OCI-LY1 (cell line): ENCODE measurements at regions not wholly inside any gene's neighbourhood (a gene's known extent, or its start where the extent isn't known, plus 50 kb on each side); places are given as distances from the start of the nearest gene placed in this dataset.

Experiments used
- H2AFZ ChIP-seq: fragments of 200-600 bp; sonication (generic), shearing (Covaris generic); 2 replicates; pipeline ENCODE4 v1.6.0; 2014; ENCODE audit warnings: antibody characterized with exemption, mild to moderate bottlenecking, low read length
- H3F3A ChIP-seq: fragments of 200-600 bp; sonication (generic), shearing (Covaris generic); 2 replicates; pipeline ENCODE4 v1.6.0; 2014; ENCODE audit warnings: mild to moderate bottlenecking, antibody characterized with exemption, low read length, moderate library complexity; ENCODE audit not compliant: insufficient read depth
- H3K27ac ChIP-seq: fragments of 200-600 bp; sonication (generic); 2 replicates; pipeline ENCODE4 v1.5.1; 2014; ENCODE audit warnings: low read length, mixed run types, mild to moderate bottlenecking, low read depth; ENCODE audit not compliant: poor library complexity, severe bottlenecking
- H3K27me3 ChIP-seq: fragments of 200-600 bp; sonication (generic); 2 replicates; pipeline ENCODE4 v1.6.0; 2014; ENCODE audit warnings: antibody characterized with exemption, mild to moderate bottlenecking, low read length, moderate library complexity; ENCODE audit not compliant: insufficient read depth
- H3K36me3 ChIP-seq: fragments of 200-600 bp; sonication (generic); 2 replicates; pipeline ENCODE4 v1.6.1; 2014; ENCODE audit warnings: mild to moderate bottlenecking, antibody characterized with exemption, low read length, moderate library complexity, mixed read lengths; ENCODE audit not compliant: insufficient read depth
- H3K4me1 ChIP-seq: fragments of 200-600 bp; sonication (generic); 2 replicates; pipeline ENCODE4 v1.5.1; 2014; ENCODE audit warnings: mild to moderate bottlenecking, low read length, moderate library complexity; ENCODE audit not compliant: insufficient read depth, severe bottlenecking
- H3K4me2 ChIP-seq: fragments of 200-600 bp; sonication (generic), shearing (Covaris generic); 2 replicates; pipeline ENCODE4 v1.6.1; 2014; ENCODE audit warnings: low read length
- H3K4me3 ChIP-seq: fragments of 200-600 bp; sonication (generic); 2 replicates; pipeline ENCODE4 v1.5.1; 2014; ENCODE audit warnings: low read length, low read depth, mild to moderate bottlenecking, mixed read lengths; ENCODE audit not compliant: poor library complexity, severe bottlenecking
- H3K79me2 ChIP-seq: fragments of 200-600 bp; shearing (Covaris generic); 2 replicates; pipeline ENCODE4 v1.6.1; 2016; ENCODE audit warnings: mixed run types, low read length, mixed read lengths; ENCODE audit not compliant: insufficient read depth
- H3K9ac ChIP-seq: fragments of 200-600 bp; sonication (generic), shearing (Covaris generic); 2 replicates; pipeline ENCODE4 v1.6.1; 2014; ENCODE audit warnings: mild to moderate bottlenecking, low read length, mixed read lengths
- H3K9me2 ChIP-seq: fragments of 200-600 bp; sonication (generic), shearing (Covaris generic); 2 replicates; pipeline ENCODE4 v1.6.1; 2014; ENCODE audit warnings: low read depth, mild to moderate bottlenecking, low read length, mixed read lengths
- H3K9me3 ChIP-seq: fragments of 200-600 bp; shearing (Covaris generic); 2 replicates; pipeline ENCODE4 v1.6.1; 2014; ENCODE audit warnings: low read length, mixed read lengths
- H4K20me1 ChIP-seq: fragments of 200-600 bp; sonication (generic), shearing (Covaris generic); 2 replicates; pipeline ENCODE4 v1.6.0; 2016; ENCODE audit warnings: mild to moderate bottlenecking, low read length; ENCODE audit not compliant: insufficient read depth
- CTCF ChIP-seq: fragments of 200-600 bp; sonication (generic), shearing (Covaris generic); IDR thresholded peaks from 2 replicates; pipeline ENCODE4 v1.5.1; 2017; ENCODE audit warnings: mild to moderate bottlenecking, antibody characterized with exemption, low read length, moderate library complexity, mixed read lengths
- EZH2 ChIP-seq: fragments of 200-600 bp; sonication (generic), shearing (Covaris generic); IDR thresholded peaks from 2 replicates; pipeline ENCODE4 v1.8.0; 2017; ENCODE audit warnings: borderline replicate concordance, mixed run types, mild to moderate bottlenecking, antibody characterized with exemption, low read length, moderate library complexity, mixed read lengths

- Histone ChIP-seq H3K9ac (no peak overlapping the region), H4K20me1 (no peaks in the 10 kb centered on the region), H3K4me1 (no peaks in the 10 kb centered on the region), H3K36me3 (no peaks in the 10 kb centered on the region), H3K79me2 (no peaks in the 10 kb centered on the region), H3K4me2 (no peak overlapping the region), H3K27ac (no peak overlapping the region), H3F3A (no peaks in the 10 kb centered on the region), H3K9me3 (no peaks in the 10 kb centered on the region), H3K27me3 (no peaks in the 10 kb centered on the region), H2AFZ (no peak overlapping the region), H3K9me2 (no peaks in the 10 kb centered on the region), H3K4me3 (no peak overlapping the region)
- TF ChIP-seq CTCF (no peak), EZH2 (no peak)
Observed at GRCh38 chr13:107348925-107349324, 781.0 kb upstream of the ARGLU1 start.

- no peak for TF ChIP-seq CTCF
- TF ChIP-seq EZH2, result no peak
- H4K20me1 ChIP-seq, result no peaks in the 10 kb centered on the region
- H2AFZ ChIP-seq, result no peak overlapping the region
- H3K27me3 ChIP-seq, result no peaks in the 10 kb centered on the region
- no peaks in the 10 kb centered on the region for H3K36me3 ChIP-seq
- H3K79me2 ChIP-seq, result no peaks in the 10 kb centered on the region
- H3K9me2 ChIP-seq, result no peaks in the 10 kb centered on the region
- H3K4me1 ChIP-seq, result no peaks in the 10 kb centered on the region
- no peak overlapping the region for H3K27ac ChIP-seq
- no peak overlapping the region for H3K9ac ChIP-seq
- H3K4me3 ChIP-seq, result no peak overlapping the region
- H3K9me3 ChIP-seq, result no peaks in the 10 kb centered on the region
- H3F3A ChIP-seq, result no peaks in the 10 kb centered on the region
- H3K4me2 ChIP-seq, result no peak overlapping the region
Observed at GRCh38 chr13:107348471-107348870, 780.5 kb upstream of the ARGLU1 start.

- Histone ChIP-seq H3K36me3 (no peaks in the 10 kb centered on the region), H3K4me1 (no peaks in the 10 kb centered on the region), H3K9me2 (no peaks in the 10 kb centered on the region), H3K9me3 (no peaks in the 10 kb centered on the region), H3K27ac (no peak overlapping the region), H3K4me2 (no peak overlapping the region), H2AFZ (no peak overlapping the region), H4K20me1 (no peaks in the 10 kb centered on the region), H3K9ac (no peak overlapping the region), H3K27me3 (no peaks in the 10 kb centered on the region), H3K4me3 (no peak overlapping the region), H3F3A (no peaks in the 10 kb centered on the region), H3K79me2 (no peaks in the 10 kb centered on the region)
- TF ChIP-seq EZH2 (no peak), CTCF (no peak)
Observed at GRCh38 chr13:107347641-107348369, 779.9 kb upstream of the ARGLU1 start.
